Endothelial cell (in vitro differentiated cells): ENCODE measurements at regions not wholly inside any gene's neighbourhood (a gene's known extent, or its start where the extent isn't known, plus 50 kb on each side); places are given as distances from the start of the nearest gene placed in this dataset.
"Not testable (repeated sequence)": the region's sequence is repeated elsewhere in the genome, so short reads cannot be mapped to it uniquely, and the experiment has no call there.

Source experiments
- DNase-seq: peaks from one replicate; pipeline ENCODE4 v3.0.0; 2021; ENCODE audit warnings: low spot score
- H3K27ac Mint-ChIP-seq: one replicate; pipeline ENCODE4 v1.8.0; 2021; ENCODE audit warnings: mixed read lengths, inconsistent platforms; ENCODE audit not compliant: unreplicated experiment
- H3K27me3 Mint-ChIP-seq: one replicate; pipeline ENCODE4 v1.8.0; 2021; ENCODE audit warnings: mild to moderate bottlenecking, moderate library complexity, mixed read lengths, inconsistent platforms; ENCODE audit not compliant: unreplicated experiment
- H3K36me3 Mint-ChIP-seq: one replicate; pipeline ENCODE4 v1.8.0; 2021; ENCODE audit warnings: mild to moderate bottlenecking, low read depth, mixed read lengths, inconsistent platforms; ENCODE audit not compliant: unreplicated experiment
- H3K4me1 Mint-ChIP-seq: one replicate; pipeline ENCODE4 v1.8.0; 2021; ENCODE audit warnings: mild to moderate bottlenecking, mixed read lengths, inconsistent platforms; ENCODE audit not compliant: unreplicated experiment
- H3K4me3 Mint-ChIP-seq: one replicate; pipeline ENCODE4 v1.8.0; 2021; ENCODE audit warnings: mild to moderate bottlenecking, mixed read lengths, inconsistent platforms; ENCODE audit not compliant: unreplicated experiment
- H3K9me3 Mint-ChIP-seq: one replicate; pipeline ENCODE4 v1.8.0; 2021; ENCODE audit warnings: mixed read lengths, inconsistent platforms; ENCODE audit not compliant: unreplicated experiment
- CTCF ChIP-seq: fragments of 200-600 bp; sonication (generic); IDR thresholded peaks from one replicate; pipeline ENCODE4 v1.5.0; 2021; ENCODE audit warnings: antibody characterized with exemption; ENCODE audit not compliant: unreplicated experiment

- TF ChIP-seq CTCF = no peak
- DNase-seq = no peak
- H3K36me3 Mint-ChIP-seq = peaks cover 10% of the 10 kb centered on the region
- H3K4me3 Mint-ChIP-seq = no peak overlapping the region
- H3K4me1 Mint-ChIP-seq = no peaks in the 10 kb centered on the region
- H3K27me3 Mint-ChIP-seq = peaks cover 9% of the 10 kb centered on the region
- H3K27ac Mint-ChIP-seq = no peak overlapping the region
- H3K9me3 Mint-ChIP-seq = peaks cover 27% of the 10 kb centered on the region
These were observed 536.3 kb downstream of the TMEM121 start for GRCh38 chr14:106062502-106063272.

- TF ChIP-seq CTCF = no peak
- DNase-seq = no peak
- no peaks in the 10 kb centered on the region for H3K4me1 Mint-ChIP-seq
- H3K36me3 Mint-ChIP-seq = peaks cover 5% of the 10 kb centered on the region
- H3K9me3 Mint-ChIP-seq = peaks cover 37% of the 10 kb centered on the region
- no peaks in the 10 kb centered on the region for H3K27me3 Mint-ChIP-seq
- H3K4me3 Mint-ChIP-seq = no peak overlapping the region
- H3K27ac Mint-ChIP-seq = no peak overlapping the region
These were observed 541.6 kb downstream of the TMEM121 start for GRCh38 chr14:106067935-106068334.

GRCh38 chr14:106069804-106070625, 543.6 kb downstream of the TMEM121 start:
- no peaks in the 10 kb centered on the region for H3K4me1 Mint-ChIP-seq
- peaks cover 5% of the 10 kb centered on the region for H3K36me3 Mint-ChIP-seq
- H3K4me3 Mint-ChIP-seq = no peak overlapping the region
- H3K27me3 Mint-ChIP-seq = no peaks in the 10 kb centered on the region
- DNase-seq = no peak
- no peak for TF ChIP-seq CTCF
- peaks cover 33% of the 10 kb centered on the region for H3K9me3 Mint-ChIP-seq
- no peak overlapping the region for H3K27ac Mint-ChIP-seq

- no peak for DNase-seq
- Mint-ChIP-seq H3K9me3 (no peaks in the 10 kb centered on the region), H3K4me1 (no peaks in the 10 kb centered on the region), H3K36me3 (no peaks in the 10 kb centered on the region), H3K4me3 (no peak overlapping the region), H3K27me3 (no peaks in the 10 kb centered on the region), H3K27ac (no peak overlapping the region)
- TF ChIP-seq CTCF = no peak
These were observed 554.5 kb downstream of the TMEM121 start for GRCh38 chr14:106080922-106081321.

- not testable (repeated sequence) for DNase-seq, H3K4me1 Mint-ChIP-seq, H3K9me3 Mint-ChIP-seq, H3K27me3 Mint-ChIP-seq, H3K36me3 Mint-ChIP-seq, H3K27ac Mint-ChIP-seq
- H3K4me3 Mint-ChIP-seq = peak overlapping the region; percentile 42
These were observed 555.3 kb downstream of the TMEM121 start for GRCh38 chr14:106081721-106082120.
